Suprapubic skin (tissue), 4 donors: ENCODE measurements at regions not wholly inside any gene's neighbourhood (a gene's known extent, or its start where the extent isn't known, plus 50 kb on each side); places are given as distances from the start of the nearest gene placed in this dataset.
A peak's percentile ranks its signal among the peaks of the same experiment; 100 is the strongest.
"Not testable (repeated sequence)": the region's sequence is repeated elsewhere in the genome, so short reads cannot be mapped to it uniquely, and the experiment has no call there.

Experiments
- DNase-seq, 2 donors: peaks; one replicate each; pipeline ENCODE4 v3.0.0-alpha.2; 2019; ENCODE audit warnings: low spot score in 2 of 2
- H3K27ac ChIP-seq: fragments of 200-600 bp; sonication (generic); one replicate; pipeline ENCODE4 v1.5.1; 2019
- H3K27me3 ChIP-seq: fragments of 200-600 bp; sonication (generic); one replicate; pipeline ENCODE4 v1.5.1; 2019
- H3K36me3 ChIP-seq: fragments of 200-600 bp; sonication (generic); one replicate; pipeline ENCODE4 v1.5.1; 2019
- H3K4me1 ChIP-seq: fragments of 200-600 bp; sonication (generic); one replicate; pipeline ENCODE4 v1.5.1; 2019
- H3K4me3 ChIP-seq: fragments of 200-600 bp; sonication (generic); one replicate; pipeline ENCODE4 v1.5.1; 2019; ENCODE audit warnings: mild to moderate bottlenecking
- H3K9me3 ChIP-seq: fragments of 200-600 bp; sonication (generic); one replicate; pipeline ENCODE4 v1.5.1; 2019
- EP300 ChIP-seq: sonication (generic); formaldehyde crosslinking; IDR thresholded peaks from one replicate; pipeline ENCODE4 v1.6.1; 2017; ENCODE audit warnings: antibody characterized with exemption
- POLR2A ChIP-seq, 2 donors: fragments of 450-650 bp; IDR thresholded peaks; one replicate each; pipeline ENCODE4 v1.6.1; 2017; ENCODE audit warnings: antibody characterized with exemption in 2 of 2, mild to moderate bottlenecking in 2 of 2, moderate library complexity in 2 of 2
- POLR2AphosphoS5 ChIP-seq, 3 donors: sonication (generic); formaldehyde crosslinking; IDR thresholded peaks; one replicate each; pipeline ENCODE4 v1.6.1; 2017; ENCODE audit warnings: antibody characterized with exemption in 3 of 3
- WGBS: methylation state at CpG from one replicate; pipeline ENCODE4 v1.1.5; 2018; 5-methylcytosine and 5-hydroxymethylcytosine counted together
- TF ChIP-seq, protein P1 (sequence below), 2 donors: fragments of 200-600 bp in 1 of 2; fragments of 450-650 bp in 1 of 2; sonication (generic) in 1 of 2; IDR thresholded peaks; one replicate each; pipeline ENCODE4 v1.5.1; 2016 to 2019; ENCODE audit warnings: antibody characterized with exemption in 2 of 2, mild to moderate bottlenecking in 1 of 2, moderate library complexity in 1 of 2

- TF ChIP-seq POLR2A (IDR thresholded peaks at IDR 0.05) = no peak
- TF ChIP-seq EP300 = no peak
- TF ChIP-seq, protein P1, sequence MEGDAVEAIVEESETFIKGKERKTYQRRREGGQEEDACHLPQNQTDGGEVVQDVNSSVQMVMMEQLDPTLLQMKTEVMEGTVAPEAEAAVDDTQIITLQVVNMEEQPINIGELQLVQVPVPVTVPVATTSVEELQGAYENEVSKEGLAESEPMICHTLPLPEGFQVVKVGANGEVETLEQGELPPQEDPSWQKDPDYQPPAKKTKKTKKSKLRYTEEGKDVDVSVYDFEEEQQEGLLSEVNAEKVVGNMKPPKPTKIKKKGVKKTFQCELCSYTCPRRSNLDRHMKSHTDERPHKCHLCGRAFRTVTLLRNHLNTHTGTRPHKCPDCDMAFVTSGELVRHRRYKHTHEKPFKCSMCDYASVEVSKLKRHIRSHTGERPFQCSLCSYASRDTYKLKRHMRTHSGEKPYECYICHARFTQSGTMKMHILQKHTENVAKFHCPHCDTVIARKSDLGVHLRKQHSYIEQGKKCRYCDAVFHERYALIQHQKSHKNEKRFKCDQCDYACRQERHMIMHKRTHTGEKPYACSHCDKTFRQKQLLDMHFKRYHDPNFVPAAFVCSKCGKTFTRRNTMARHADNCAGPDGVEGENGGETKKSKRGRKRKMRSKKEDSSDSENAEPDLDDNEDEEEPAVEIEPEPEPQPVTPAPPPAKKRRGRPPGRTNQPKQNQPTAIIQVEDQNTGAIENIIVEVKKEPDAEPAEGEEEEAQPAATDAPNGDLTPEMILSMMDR (IDR thresholded peaks at IDR 0.05) = no peak
- TF ChIP-seq POLR2AphosphoS5 (IDR thresholded peaks at IDR 0.05) = no peak
- H3K27ac ChIP-seq = peak overlapping the region; percentile 46
- H3K27me3 ChIP-seq = no peaks in the 10 kb centered on the region
- WGBS = 33% methylated on average over 3 of the region's 3 CpGs
- no peaks in the 10 kb centered on the region for H3K36me3 ChIP-seq
- peak in 1 of 2 donors; percentile 67 for DNase-seq
- peaks cover 1% of the 10 kb centered on the region for H3K9me3 ChIP-seq
- H3K4me1 ChIP-seq = peaks cover 30% of the 10 kb centered on the region
- no peak overlapping the region for H3K4me3 ChIP-seq
These were observed 442.7 kb upstream of the CD180 start for GRCh38 chr5:67639313-67639712.

- H3K27ac ChIP-seq = no peak overlapping the region
- no peak for DNase-seq
- no peaks in the 10 kb centered on the region for H3K27me3 ChIP-seq
- 80% methylated on average over 2 of the region's 3 CpGs for WGBS
- no peaks in the 10 kb centered on the region for H3K36me3 ChIP-seq
- H3K4me1 ChIP-seq = peaks cover 24% of the 10 kb centered on the region
- no peak for TF ChIP-seq EP300
- TF ChIP-seq, protein P1 (IDR thresholded peaks at IDR 0.05) = no peak
- no peaks in the 10 kb centered on the region for H3K9me3 ChIP-seq
- no peak overlapping the region for H3K4me3 ChIP-seq
These were observed 440.4 kb upstream of the CD180 start for GRCh38 chr5:67636850-67637524.

GRCh38 chr5:67636091-67636490 is 439.5 kb upstream of the CD180 start:
- H3K4me3 ChIP-seq = no peak overlapping the region
- H3K27me3 ChIP-seq = no peaks in the 10 kb centered on the region
- peak in 1 of 2 donors; percentile 72 for DNase-seq
- peaks cover 24% of the 10 kb centered on the region for H3K4me1 ChIP-seq
- H3K36me3 ChIP-seq = no peaks in the 10 kb centered on the region
- no peak overlapping the region for H3K27ac ChIP-seq
- H3K9me3 ChIP-seq = no peaks in the 10 kb centered on the region
- WGBS = 75% methylated on average over 1 of the region's 1 CpG
- TF ChIP-seq, protein P1 (IDR thresholded peaks at IDR 0.05) = no peak
- TF ChIP-seq POLR2AphosphoS5 (IDR thresholded peaks at IDR 0.05) (no peak), EP300 (no peak), POLR2A (IDR thresholded peaks at IDR 0.05) (no peak)

DNA sequence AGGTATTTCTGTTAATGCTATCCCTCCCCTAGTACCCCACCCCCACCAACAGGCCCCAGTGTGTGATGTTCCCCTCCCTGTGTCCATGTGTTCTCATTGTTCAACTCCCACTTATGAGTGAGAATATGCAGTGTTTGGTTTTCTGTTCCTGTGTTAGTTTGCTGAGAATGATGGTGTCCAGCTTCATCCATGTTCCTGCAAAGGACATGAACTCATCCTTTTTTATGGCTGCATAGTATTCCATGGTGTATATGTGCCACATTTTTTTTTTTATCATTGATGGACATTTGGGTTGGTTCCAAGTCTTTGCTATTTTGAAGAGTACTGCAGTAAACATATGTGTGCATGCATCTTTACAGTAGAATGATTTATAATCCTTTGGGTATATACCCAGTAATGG is 430.5 kb upstream of the CD180 start:
- H3K9me3 ChIP-seq, H3K4me3 ChIP-seq, DNase-seq, H3K36me3 ChIP-seq, H3K27ac ChIP-seq, H3K27me3 ChIP-seq, H3K4me1 ChIP-seq: not testable (repeated sequence)

DNA sequence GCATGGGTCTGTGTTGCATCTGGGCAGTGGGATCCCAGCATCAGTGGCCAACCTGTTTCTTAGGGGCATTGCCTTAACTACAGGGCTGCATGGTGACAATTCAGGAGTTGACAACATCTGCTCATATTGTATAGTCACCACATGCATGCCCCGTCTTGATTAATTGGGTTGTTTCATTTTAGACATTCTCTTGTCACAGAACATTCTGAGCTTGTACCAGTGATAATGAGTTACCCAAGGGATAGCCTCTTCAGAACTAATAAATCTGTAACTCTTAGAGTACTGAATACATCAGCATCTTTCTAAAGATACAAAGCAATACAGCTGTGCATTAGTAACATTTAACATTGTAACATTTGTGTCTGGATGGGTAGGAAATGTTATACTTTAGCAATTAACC is 426.5 kb upstream of the CD180 start:
- Histone ChIP-seq H3K27ac (no peak overlapping the region), H3K27me3 (no peaks in the 10 kb centered on the region), H3K36me3 (no peaks in the 10 kb centered on the region), H3K9me3 (no peaks in the 10 kb centered on the region), H3K4me1 (peaks cover 26% of the 10 kb centered on the region), H3K4me3 (no peak overlapping the region)
- no peak for DNase-seq
- TF ChIP-seq EP300 (no peak), POLR2A (IDR thresholded peaks at IDR 0.05) (no peak), POLR2AphosphoS5 (IDR thresholded peaks at IDR 0.05) (no peak)
- TF ChIP-seq, protein P1 (IDR thresholded peaks at IDR 0.05) = no peak
- 74% methylated on average over 1 of the region's 1 CpG for WGBS
